ACC112 (cell line): ENCODE measurements at regions not wholly inside any gene's neighbourhood (a gene's known extent, or its start where the extent isn't known, plus 50 kb on each side); places are given as distances from the start of the nearest gene placed in this dataset.

Experiments
- H2AFZ ChIP-seq: fragments of 200-600 bp; sonication (generic); one replicate; pipeline ENCODE4 v1.6.0; 2017; ENCODE audit warnings: antibody characterized with exemption, low read length; ENCODE audit not compliant: unreplicated experiment
- H3K27ac ChIP-seq: fragments of 200-600 bp; sonication (generic); 2 replicates; pipeline ENCODE4 v1.5.1; 2014; ENCODE audit warnings: low read depth, mild to moderate bottlenecking, antibody characterized with exemption, low read length, moderate library complexity
- H3K27me3 ChIP-seq: fragments of 200-600 bp; sonication (generic); 2 replicates; pipeline ENCODE4 v1.6.1; 2014; ENCODE audit warnings: mild to moderate bottlenecking, antibody characterized with exemption, low read length, moderate library complexity, mixed read lengths; ENCODE audit not compliant: insufficient read depth
- H3K36me3 ChIP-seq: fragments of 200-600 bp; sonication (generic); 2 replicates; pipeline ENCODE4 v1.6.1; 2016; ENCODE audit warnings: mild to moderate bottlenecking, antibody characterized with exemption, low read length, moderate library complexity, mixed read lengths; ENCODE audit not compliant: insufficient read depth
- H3K4me1 ChIP-seq: fragments of 200-600 bp; sonication (generic); one replicate; pipeline ENCODE4 v1.6.1; 2016; ENCODE audit warnings: low read length, mixed read lengths; ENCODE audit not compliant: insufficient read depth, unreplicated experiment, control insufficient read depth
- H3K4me3 ChIP-seq: fragments of 200-600 bp; sonication (generic); 2 replicates; pipeline ENCODE4 v1.5.1; 2014; ENCODE audit warnings: mild to moderate bottlenecking, low read depth, low read length
- H3K79me2 ChIP-seq: fragments of 200-600 bp; sonication (generic); one replicate; pipeline ENCODE4 v1.6.0; 2016; ENCODE audit warnings: low read length; ENCODE audit not compliant: control insufficient read depth, unreplicated experiment, insufficient read depth

DNA sequence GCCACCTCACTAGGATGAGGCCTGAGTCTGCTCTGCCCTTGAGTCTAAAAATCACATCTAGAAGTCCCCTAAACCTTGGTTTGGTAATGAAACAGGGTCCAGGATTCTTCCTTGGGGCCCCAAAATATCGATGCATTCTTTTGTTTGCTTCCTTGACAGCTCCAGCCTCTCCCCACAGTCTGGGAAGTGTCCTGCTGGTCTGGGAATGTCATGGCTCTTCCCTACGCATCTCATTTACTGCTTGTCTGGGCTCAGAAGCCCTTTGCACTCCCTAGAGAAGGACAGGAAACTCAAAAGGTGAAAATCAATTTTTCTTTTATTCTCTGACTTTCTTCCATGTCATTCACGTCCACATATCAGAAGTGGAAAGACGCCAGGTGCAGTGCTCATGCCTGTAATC lies 115.8 kb downstream of the DRD1 start:
- no peak overlapping the region for H3K27ac ChIP-seq
- no peak overlapping the region for H3K4me3 ChIP-seq
- H3K4me1 ChIP-seq: no peaks in the 10 kb centered on the region
- no peak overlapping the region for H2AFZ ChIP-seq
- no peaks in the 10 kb centered on the region for H3K79me2 ChIP-seq
- no peaks in the 10 kb centered on the region for H3K27me3 ChIP-seq
- no peaks in the 10 kb centered on the region for H3K36me3 ChIP-seq

DNA sequence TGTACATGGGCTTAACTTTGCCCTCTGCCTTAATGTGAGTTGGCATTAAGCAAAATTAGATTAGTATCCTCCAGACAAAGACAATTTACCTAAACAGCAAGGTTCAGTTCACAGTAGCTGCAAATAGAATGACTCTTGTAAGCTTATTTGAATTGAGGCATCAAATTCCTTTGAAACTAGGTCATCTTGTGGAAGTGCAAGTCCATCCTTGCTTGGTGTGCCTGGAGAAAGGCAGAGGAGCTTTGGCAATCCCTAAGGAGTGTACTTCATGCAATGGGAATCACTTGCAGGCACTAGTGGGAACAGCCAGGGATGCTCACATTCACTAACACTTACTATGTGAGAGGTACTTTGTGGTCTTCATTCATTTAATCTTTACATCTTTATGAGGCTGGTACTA lies 118.3 kb downstream of the DRD1 start:
- Histone ChIP-seq H3K36me3 (no peaks in the 10 kb centered on the region), H3K4me1 (no peaks in the 10 kb centered on the region), H3K27ac (no peak overlapping the region), H3K79me2 (no peaks in the 10 kb centered on the region), H2AFZ (no peak overlapping the region), H3K4me3 (no peak overlapping the region), H3K27me3 (no peaks in the 10 kb centered on the region)

DNA sequence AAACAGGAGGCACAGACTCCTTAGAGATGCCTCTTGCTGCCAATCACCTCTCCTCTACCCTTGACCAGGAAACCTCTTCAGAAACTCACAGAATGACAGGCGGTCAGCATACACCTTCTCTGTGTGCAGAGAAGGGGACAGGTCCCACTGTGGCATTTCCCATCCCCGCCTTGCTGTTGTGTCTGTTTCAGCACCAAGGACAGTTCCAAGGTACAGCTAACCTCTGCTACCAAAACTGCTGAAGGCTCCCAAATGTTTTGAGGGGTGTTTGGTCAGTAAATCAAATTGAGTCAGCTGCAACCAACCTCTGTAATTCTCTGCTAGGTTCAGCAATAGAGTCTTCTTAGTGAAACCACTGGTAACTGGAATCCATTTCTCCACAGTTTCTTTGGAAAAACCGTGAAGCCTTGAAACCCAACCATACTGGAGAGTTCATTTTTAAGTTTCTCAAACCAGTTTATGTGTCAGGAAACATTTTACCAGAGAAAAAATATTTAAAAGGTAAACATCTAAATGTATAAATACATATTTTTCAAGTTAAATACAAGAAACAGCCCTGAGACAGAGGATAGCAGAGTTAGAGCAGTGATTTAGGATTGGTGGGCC lies 122.0 kb downstream of the DRD1 start:
- no peaks in the 10 kb centered on the region for H3K4me1 ChIP-seq
- no peaks in the 10 kb centered on the region for H3K79me2 ChIP-seq
- no peak overlapping the region for H3K4me3 ChIP-seq
- H3K36me3 ChIP-seq: no peaks in the 10 kb centered on the region
- no peak overlapping the region for H2AFZ ChIP-seq
- no peaks in the 10 kb centered on the region for H3K27me3 ChIP-seq
- no peak overlapping the region for H3K27ac ChIP-seq

DNA sequence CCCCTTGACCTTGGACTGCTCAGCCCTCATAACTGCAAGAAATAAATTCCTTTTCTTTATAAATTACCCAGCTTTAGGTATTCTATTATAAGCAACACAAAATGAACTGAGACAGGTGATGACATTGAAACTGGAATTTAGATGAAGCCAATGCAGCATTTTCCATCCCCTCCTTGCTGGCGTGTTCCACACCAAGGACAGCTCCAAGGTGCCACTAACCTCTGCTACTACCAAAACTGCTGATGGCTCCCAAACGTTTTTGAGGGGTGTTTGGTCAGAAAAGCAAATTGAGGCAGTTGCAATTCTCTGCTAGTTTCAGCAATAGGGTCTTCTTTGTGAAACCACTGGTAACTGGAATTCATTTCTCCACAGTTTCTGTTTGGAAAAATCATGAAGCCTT lies 124.8 kb downstream of the DRD1 start:
- H3K27ac ChIP-seq: no peak overlapping the region

DNA sequence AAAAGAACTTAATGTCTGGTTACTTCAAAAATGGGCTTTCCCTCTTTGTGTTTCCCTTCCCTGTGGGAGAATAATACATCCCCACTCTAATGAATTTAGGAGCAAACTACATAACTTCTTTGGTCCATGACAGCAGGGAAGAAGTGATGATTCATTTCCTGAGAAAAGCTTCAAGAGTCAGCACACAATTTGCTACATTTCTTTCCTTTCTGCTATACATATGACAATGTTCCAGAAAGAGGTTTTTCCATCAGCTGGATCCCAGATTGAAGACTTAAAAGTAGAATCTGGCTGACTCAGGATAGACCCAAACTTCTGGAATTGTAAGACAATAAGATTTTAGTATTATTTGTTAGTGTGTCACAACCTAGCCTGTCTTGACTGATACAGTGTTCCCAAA lies 126.1 kb downstream of the DRD1 start:
- Histone ChIP-seq H3K79me2 (no peaks in the 10 kb centered on the region), H3K27ac (no peak overlapping the region), H3K27me3 (no peaks in the 10 kb centered on the region), H3K4me3 (no peak overlapping the region), H3K36me3 (no peaks in the 10 kb centered on the region), H3K4me1 (no peaks in the 10 kb centered on the region), H2AFZ (no peak overlapping the region)

More for the DNA sequence above, 124.8 kb downstream of the DRD1 start:
- Histone ChIP-seq H2AFZ (no peak overlapping the region), H3K79me2 (no peaks in the 10 kb centered on the region), H3K36me3 (no peaks in the 10 kb centered on the region), H3K4me3 (no peak overlapping the region), H3K4me1 (no peaks in the 10 kb centered on the region), H3K27me3 (no peaks in the 10 kb centered on the region)

DNA sequence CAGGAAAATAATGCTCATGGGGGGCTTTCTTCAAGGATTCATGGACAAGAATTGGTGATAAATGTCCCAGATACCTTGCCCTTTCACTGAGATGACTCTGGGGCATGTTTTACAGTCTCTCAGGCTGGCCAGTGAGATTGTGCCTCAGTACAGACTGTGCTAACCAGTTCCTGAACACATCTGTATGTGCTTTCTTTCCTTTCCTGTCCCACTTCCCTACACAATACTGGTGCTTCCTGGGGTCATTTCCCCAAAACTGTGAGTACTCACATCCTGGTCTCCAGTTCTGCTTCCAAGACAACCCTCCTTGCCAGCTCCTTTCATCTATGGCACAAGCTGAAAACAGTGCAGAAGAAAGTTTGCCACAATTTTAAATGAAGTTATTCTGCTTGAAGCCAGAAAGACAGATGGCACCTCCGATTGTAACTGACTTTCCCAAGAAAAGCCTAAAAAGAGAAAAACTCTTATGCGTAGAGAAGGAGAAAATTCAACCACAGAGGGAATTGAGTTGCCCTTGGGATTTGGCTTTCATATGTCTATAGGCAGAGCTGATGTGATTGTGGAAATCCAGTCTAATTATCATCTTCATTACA lies 134.7 kb downstream of the DRD1 start:
- no peak overlapping the region for H2AFZ ChIP-seq
- H3K27me3 ChIP-seq: no peaks in the 10 kb centered on the region
- no peaks in the 10 kb centered on the region for H3K79me2 ChIP-seq
- no peaks in the 10 kb centered on the region for H3K36me3 ChIP-seq
- no peak overlapping the region for H3K27ac ChIP-seq
- no peaks in the 10 kb centered on the region for H3K4me1 ChIP-seq
- H3K4me3 ChIP-seq: no peak overlapping the region

DNA sequence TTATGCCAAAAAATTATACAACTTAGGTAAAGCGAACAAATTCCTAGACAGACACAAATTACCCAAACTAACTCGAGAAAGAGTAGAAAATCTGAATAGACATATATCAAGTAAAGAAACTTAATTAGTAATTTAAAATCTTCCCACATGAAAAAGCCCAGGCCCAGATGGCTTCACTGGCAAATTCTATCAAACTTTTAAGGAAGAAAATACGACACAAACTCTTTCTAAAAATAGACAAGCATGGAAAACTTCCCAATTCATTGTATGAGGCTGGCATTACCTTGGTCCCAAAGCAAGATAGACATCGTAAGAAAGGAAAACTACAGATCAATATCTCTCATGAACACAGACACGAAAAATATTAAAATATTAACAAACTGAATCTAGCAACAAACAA lies 135.3 kb downstream of the DRD1 start:
- Histone ChIP-seq H3K27ac (no peak overlapping the region), H2AFZ (no peak overlapping the region), H3K79me2 (no peaks in the 10 kb centered on the region), H3K4me1 (no peaks in the 10 kb centered on the region), H3K4me3 (no peak overlapping the region), H3K36me3 (no peaks in the 10 kb centered on the region), H3K27me3 (no peaks in the 10 kb centered on the region)

DNA sequence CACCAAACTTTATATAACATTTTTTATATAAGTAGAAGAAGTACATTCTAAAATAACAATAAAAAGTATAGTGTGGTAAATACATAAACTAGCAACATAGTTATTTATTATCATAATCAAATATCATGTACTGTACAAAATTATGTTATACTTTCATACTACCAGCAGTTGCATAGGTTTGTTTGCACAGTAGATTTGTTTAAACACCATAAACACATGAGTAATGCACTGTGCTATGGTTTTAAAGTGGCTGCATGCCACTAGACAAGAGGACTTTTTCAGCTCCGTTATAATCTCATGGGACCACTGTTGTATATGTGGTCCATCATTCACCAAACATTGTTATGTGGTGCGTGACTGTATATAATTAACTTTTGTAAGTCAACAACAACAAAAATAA lies 137.6 kb downstream of the DRD1 start:
- no peaks in the 10 kb centered on the region for H3K27me3 ChIP-seq
- no peaks in the 10 kb centered on the region for H3K79me2 ChIP-seq
- no peaks in the 10 kb centered on the region for H3K36me3 ChIP-seq
- no peak overlapping the region for H2AFZ ChIP-seq
- no peaks in the 10 kb centered on the region for H3K4me1 ChIP-seq
- H3K4me3 ChIP-seq: no peak overlapping the region
- H3K27ac ChIP-seq: no peak overlapping the region

DNA sequence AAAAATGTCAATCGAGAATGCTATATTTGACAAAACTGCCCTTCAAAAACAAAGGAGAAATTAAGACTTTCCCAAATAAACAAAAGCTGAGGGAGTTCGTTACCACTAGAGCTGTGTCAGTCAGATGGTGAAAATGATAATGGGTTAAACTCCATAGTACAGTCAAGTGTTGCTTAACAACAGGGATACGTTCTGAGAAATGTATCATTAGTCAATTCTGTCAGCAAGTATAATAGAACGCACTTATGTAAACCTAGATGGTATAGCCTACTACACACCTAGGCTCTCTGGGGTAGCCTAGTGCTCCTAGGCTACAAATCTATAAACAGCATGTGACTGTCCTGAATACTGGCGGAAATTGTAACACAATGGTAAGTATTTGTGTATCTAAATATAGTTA lies 138.7 kb downstream of the DRD1 start:
- no peaks in the 10 kb centered on the region for H3K4me1 ChIP-seq
- H3K36me3 ChIP-seq: no peaks in the 10 kb centered on the region
- no peaks in the 10 kb centered on the region for H3K27me3 ChIP-seq
- no peak overlapping the region for H3K27ac ChIP-seq
- no peaks in the 10 kb centered on the region for H3K79me2 ChIP-seq
- no peak overlapping the region for H3K4me3 ChIP-seq
- no peak overlapping the region for H2AFZ ChIP-seq

DNA sequence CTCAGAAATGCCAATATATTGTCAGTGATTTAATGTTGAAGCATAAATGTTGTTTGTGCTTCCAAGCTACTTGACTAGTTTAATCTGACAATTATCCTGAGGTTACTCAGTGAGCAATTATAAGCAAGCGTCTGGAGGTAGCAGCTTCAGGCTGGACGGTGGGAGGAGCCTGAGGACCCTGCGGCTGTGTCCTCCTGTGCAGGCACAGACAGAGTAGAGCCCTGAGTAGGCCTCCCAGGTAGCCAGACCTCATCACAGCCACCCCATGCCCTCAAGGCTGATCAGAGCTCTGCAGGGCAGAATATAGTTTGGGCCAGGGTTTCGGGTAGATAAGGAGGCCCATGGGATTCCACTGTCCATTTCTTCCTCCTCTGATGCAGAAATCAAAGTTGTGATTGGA lies 153.6 kb downstream of the DRD1 start:
- Histone ChIP-seq H2AFZ (no peak overlapping the region), H3K36me3 (no peaks in the 10 kb centered on the region), H3K79me2 (no peaks in the 10 kb centered on the region), H3K27me3 (no peaks in the 10 kb centered on the region), H3K27ac (no peak overlapping the region), H3K4me1 (peaks cover 8% of the 10 kb centered on the region), H3K4me3 (no peak overlapping the region)

DNA sequence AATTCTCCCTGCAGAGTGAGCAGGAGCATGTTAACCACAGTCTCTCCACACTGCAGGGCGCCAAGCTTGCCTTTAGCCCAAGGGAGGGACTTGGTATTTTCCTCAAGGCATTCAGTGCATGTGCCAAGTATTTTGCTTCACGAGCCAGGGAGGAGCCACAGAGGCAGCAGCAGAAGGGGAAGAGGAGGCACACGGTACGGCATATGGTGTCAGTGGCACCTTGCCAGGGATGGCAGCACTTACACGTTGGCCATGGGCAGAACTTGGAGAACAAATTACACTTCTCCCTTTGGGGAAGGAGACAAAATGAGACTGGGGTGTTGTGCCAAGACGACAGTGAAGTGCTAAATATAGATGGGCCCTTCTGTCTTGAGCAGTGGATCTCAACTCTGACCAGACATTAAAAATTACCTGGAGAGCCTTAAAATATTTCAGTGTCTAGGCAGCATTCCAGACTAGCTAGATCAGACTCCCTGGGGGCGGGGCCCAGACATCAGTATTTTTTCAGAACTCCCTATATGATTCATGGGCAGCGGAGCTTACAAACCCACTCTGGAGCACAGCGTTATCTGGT lies 155.8 kb downstream of the DRD1 start:
- Histone ChIP-seq H2AFZ (no peak overlapping the region), H3K36me3 (no peaks in the 10 kb centered on the region), H3K4me1 (peaks cover 15% of the 10 kb centered on the region), H3K79me2 (no peaks in the 10 kb centered on the region), H3K27me3 (no peaks in the 10 kb centered on the region), H3K27ac (no peak overlapping the region), H3K4me3 (no peak overlapping the region)
